ENCODE measurements at regions not wholly inside any gene's neighbourhood (a gene's known extent, or its start where the extent isn't known, plus 50 kb on each side); places are given as distances from the start of the nearest gene placed in this dataset.

DNA sequence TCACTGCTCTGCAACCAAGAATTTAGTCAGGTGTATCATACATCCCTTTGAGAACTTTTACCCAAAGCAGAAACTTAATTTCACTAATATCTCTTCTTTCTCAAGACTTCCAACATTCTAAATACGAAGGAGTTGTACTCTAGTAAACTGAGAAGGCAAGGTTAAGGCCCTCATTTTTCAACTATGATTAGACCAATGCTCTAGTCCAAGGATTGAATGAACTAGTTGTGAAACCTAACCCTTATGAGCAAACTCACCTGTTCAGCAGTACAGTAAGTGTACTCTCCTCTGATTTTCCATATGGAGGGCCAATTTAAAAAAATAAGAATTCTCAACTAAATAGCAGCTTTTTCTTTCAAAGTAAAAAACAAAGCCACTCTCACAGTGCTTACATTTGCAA lies 180.0 kb upstream of the C11orf58 start:
- Histone ChIP-seq H2AFZ (ENCODE audit: low read depth) (no peak overlapping the region), H3K79me2 (ENCODE audit: insufficient read depth) (no peaks in the 10 kb centered on the region), H3K36me3 (replicated peaks in 1 of 2; ENCODE audit: control insufficient read depth in 1 of 2, insufficient read depth in 2 of 2, low read length in 1 of 2) (no peaks in the 10 kb centered on the region), H3K9me2 (no peaks in the 10 kb centered on the region; the same call in 1 of the 2 replicates), H4K20me1 (ENCODE audit: insufficient read depth) (no peaks in the 10 kb centered on the region), H3K9me3 (no peaks in the 10 kb centered on the region), H3K27ac (ENCODE audit: low read depth in 2 of 2, low read length in 1 of 2) (no peak overlapping the region), H3K9ac (no peak overlapping the region), H3K4me2 (no peak overlapping the region), H3K4me1 (ENCODE audit: control insufficient read depth in 1 of 2, insufficient read depth in 2 of 2, low read depth in 1 of 2, low read length in 1 of 2) (no peaks in the 10 kb centered on the region), H3K4me3 (ENCODE audit: low read depth in 2 of 2, low read length in 1 of 2) (no peak overlapping the region), H3K27me3 (ENCODE audit: insufficient read depth) (no peaks in the 10 kb centered on the region), H3F3A (replicated peaks; ENCODE audit: insufficient read depth) (no peaks in the 10 kb centered on the region)
- DNase-seq, result no peak
- CTCF ChIA-PET, result no interaction called here
- POLR2A ChIA-PET, result no interaction called here
- 15% methylated on average over 1 of the region's 1 CpG for WGBS (ENCODE audit: low lambda C conversion rate)
- TF ChIP-seq RXRA (IDR thresholded peaks at IDR 0.05; ENCODE audit: borderline replicate concordance, low read depth), result no peak
- TF ChIP-seq CHD2 (IDR thresholded peaks at IDR 0.05; ENCODE audit: low read length, partially characterized antibody), result no peak

DNA sequence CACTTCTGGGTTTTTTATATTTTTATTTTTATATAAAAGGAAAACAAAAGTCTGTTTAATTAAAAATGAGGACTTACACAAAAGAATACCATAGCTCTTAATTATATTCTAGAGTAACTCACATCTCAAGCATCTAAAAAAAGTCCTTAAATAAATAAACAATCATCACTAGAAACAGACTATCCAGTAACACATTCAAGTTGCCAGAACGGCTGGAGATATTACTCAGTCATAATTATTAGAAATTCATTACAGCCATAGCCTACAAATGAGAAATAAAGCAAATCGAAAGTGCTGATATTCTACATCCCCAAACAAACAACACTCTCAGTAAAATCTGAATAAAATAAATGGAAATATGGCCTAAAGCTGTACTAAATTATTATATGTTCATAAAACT lies 182.5 kb upstream of the C11orf58 start:
- DNase-seq, result no peak
- CTCF ChIA-PET, result no interaction called here
- Histone ChIP-seq H3K9me3 (no peaks in the 10 kb centered on the region), H2AFZ (ENCODE audit: low read depth) (no peak overlapping the region), H3K79me2 (ENCODE audit: insufficient read depth) (no peaks in the 10 kb centered on the region), H3K9me2 (no peaks in the 10 kb centered on the region; the same call in 1 of the 2 replicates), H3F3A (replicated peaks; ENCODE audit: insufficient read depth) (no peaks in the 10 kb centered on the region), H3K9ac (no peak overlapping the region), H3K27ac (ENCODE audit: low read depth in 2 of 2, low read length in 1 of 2) (no peak overlapping the region), H3K27me3 (ENCODE audit: insufficient read depth) (no peaks in the 10 kb centered on the region), H3K4me3 (ENCODE audit: low read depth in 2 of 2, low read length in 1 of 2) (no peak overlapping the region), H3K4me1 (ENCODE audit: control insufficient read depth in 1 of 2, insufficient read depth in 2 of 2, low read depth in 1 of 2, low read length in 1 of 2) (no peaks in the 10 kb centered on the region), H3K36me3 (replicated peaks in 1 of 2; ENCODE audit: control insufficient read depth in 1 of 2, insufficient read depth in 2 of 2, low read length in 1 of 2) (no peaks in the 10 kb centered on the region), H3K4me2 (no peak overlapping the region), H4K20me1 (ENCODE audit: insufficient read depth) (no peaks in the 10 kb centered on the region)
- WGBS (ENCODE audit: low lambda C conversion rate), result 14% methylated on average over 2 of the region's 2 CpGs
- TF ChIP-seq CHD2 (IDR thresholded peaks at IDR 0.05; ENCODE audit: low read length, partially characterized antibody), result no peak
- no peak for TF ChIP-seq FOXJ3 (CRISPR knock-in tag; IDR thresholded peaks at IDR 0.05)
- no peak for TF ChIP-seq NRF1 (IDR thresholded peaks at IDR 0.05; ENCODE audit: low read depth, low read length)
- TF ChIP-seq GABPA (IDR thresholded peaks at IDR 0.05; ENCODE audit: low read depth), result no peak
- no peak for TF ChIP-seq RCOR1 (IDR thresholded peaks at IDR 0.05; ENCODE audit: low read length)
- TF ChIP-seq TEAD4 (IDR thresholded peaks at IDR 0.05; ENCODE audit: borderline replicate concordance, insufficient read depth), result no peak
- TF ChIP-seq, protein P1, sequence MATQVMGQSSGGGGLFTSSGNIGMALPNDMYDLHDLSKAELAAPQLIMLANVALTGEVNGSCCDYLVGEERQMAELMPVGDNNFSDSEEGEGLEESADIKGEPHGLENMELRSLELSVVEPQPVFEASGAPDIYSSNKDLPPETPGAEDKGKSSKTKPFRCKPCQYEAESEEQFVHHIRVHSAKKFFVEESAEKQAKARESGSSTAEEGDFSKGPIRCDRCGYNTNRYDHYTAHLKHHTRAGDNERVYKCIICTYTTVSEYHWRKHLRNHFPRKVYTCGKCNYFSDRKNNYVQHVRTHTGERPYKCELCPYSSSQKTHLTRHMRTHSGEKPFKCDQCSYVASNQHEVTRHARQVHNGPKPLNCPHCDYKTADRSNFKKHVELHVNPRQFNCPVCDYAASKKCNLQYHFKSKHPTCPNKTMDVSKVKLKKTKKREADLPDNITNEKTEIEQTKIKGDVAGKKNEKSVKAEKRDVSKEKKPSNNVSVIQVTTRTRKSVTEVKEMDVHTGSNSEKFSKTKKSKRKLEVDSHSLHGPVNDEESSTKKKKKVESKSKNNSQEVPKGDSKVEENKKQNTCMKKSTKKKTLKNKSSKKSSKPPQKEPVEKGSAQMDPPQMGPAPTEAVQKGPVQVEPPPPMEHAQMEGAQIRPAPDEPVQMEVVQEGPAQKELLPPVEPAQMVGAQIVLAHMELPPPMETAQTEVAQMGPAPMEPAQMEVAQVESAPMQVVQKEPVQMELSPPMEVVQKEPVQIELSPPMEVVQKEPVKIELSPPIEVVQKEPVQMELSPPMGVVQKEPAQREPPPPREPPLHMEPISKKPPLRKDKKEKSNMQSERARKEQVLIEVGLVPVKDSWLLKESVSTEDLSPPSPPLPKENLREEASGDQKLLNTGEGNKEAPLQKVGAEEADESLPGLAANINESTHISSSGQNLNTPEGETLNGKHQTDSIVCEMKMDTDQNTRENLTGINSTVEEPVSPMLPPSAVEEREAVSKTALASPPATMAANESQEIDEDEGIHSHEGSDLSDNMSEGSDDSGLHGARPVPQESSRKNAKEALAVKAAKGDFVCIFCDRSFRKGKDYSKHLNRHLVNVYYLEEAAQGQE (IDR thresholded peaks at IDR 0.05; ENCODE audit: low read depth, low read length), result no peak
- TF ChIP-seq, protein P2, sequence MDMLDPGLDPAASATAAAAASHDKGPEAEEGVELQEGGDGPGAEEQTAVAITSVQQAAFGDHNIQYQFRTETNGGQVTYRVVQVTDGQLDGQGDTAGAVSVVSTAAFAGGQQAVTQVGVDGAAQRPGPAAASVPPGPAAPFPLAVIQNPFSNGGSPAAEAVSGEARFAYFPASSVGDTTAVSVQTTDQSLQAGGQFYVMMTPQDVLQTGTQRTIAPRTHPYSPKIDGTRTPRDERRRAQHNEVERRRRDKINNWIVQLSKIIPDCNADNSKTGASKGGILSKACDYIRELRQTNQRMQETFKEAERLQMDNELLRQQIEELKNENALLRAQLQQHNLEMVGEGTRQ (IDR thresholded peaks at IDR 0.05; ENCODE audit: borderline replicate concordance, low read depth, low read length), result no peak
- POLR2A ChIA-PET, result no interaction called here

All from SK-N-SH (cell line).